H9 (cell line): ENCODE measurements at regions not wholly inside any gene's neighbourhood (a gene's known extent, or its start where the extent isn't known, plus 50 kb on each side); places are given as distances from the start of the nearest gene placed in this dataset.

Experiments
- DNase-seq: peaks from one replicate; pipeline ENCODE4 v3.0.0-alpha.2; 2017
- H2AFZ ChIP-seq: one replicate; pipeline ENCODE4 v1.6.1; 2013; ENCODE audit warnings: mild to moderate bottlenecking, low read length, control low read depth, moderate library complexity
- H2AK5ac ChIP-seq: 2 replicates; pipeline ENCODE4 v1.6.1; 2013; ENCODE audit warnings: low read length, control low read depth, mixed read lengths; ENCODE audit not compliant: insufficient read length
- H2BK120ac ChIP-seq: one replicate; pipeline ENCODE4 v1.6.1; 2013; ENCODE audit warnings: low read depth, mild to moderate bottlenecking, low read length, control low read depth, inconsistent platforms; ENCODE audit not compliant: poor library complexity, severe bottlenecking
- H2BK12ac ChIP-seq: 2 replicates; pipeline ENCODE4 v1.6.1; 2013; ENCODE audit warnings: low read length, control low read depth, mixed read lengths, low read depth; ENCODE audit not compliant: insufficient read length
- H2BK15ac ChIP-seq: 2 replicates; pipeline ENCODE4 v1.6.1; 2013; ENCODE audit warnings: low read depth, low read length, control low read depth
- H2BK20ac ChIP-seq: one replicate; pipeline ENCODE4 v1.6.1; 2013; ENCODE audit warnings: low read depth, mild to moderate bottlenecking, low read length, control low read depth, inconsistent platforms; ENCODE audit not compliant: poor library complexity, severe bottlenecking
- H2BK5ac ChIP-seq: 2 replicates; pipeline ENCODE4 v1.6.1; 2013; ENCODE audit warnings: low read length, control low read depth, mixed read lengths; ENCODE audit not compliant: insufficient read length
- H3K14ac ChIP-seq: 2 replicates; pipeline ENCODE4 v1.6.1; 2013; ENCODE audit warnings: low read length, control low read depth; ENCODE audit not compliant: insufficient read depth
- H3K18ac ChIP-seq: 2 replicates; pipeline ENCODE4 v1.6.1; 2013; ENCODE audit warnings: low read depth, mild to moderate bottlenecking, mixed read lengths, low read length, control low read depth; ENCODE audit not compliant: insufficient read length
- H3K23ac ChIP-seq: 2 replicates; pipeline ENCODE4 v1.6.1; 2013; ENCODE audit warnings: low read length, control low read depth, mixed read lengths, low read depth; ENCODE audit not compliant: insufficient read length
- H3K23me2 ChIP-seq: 2 replicates; pipeline ENCODE4 v1.6.1; 2013; ENCODE audit warnings: low read depth, mild to moderate bottlenecking, mixed read lengths, low read length, control low read depth; ENCODE audit not compliant: insufficient read length, poor library complexity, severe bottlenecking
- H3K27ac ChIP-seq: 2 replicates; pipeline ENCODE4 v1.5.1; 2013; ENCODE audit warnings: low read length, control low read depth, mixed read lengths, low read depth; ENCODE audit not compliant: insufficient read length
- H3K27me3 ChIP-seq: 2 replicates; pipeline ENCODE4 v1.6.1; 2013; ENCODE audit warnings: low read length, control low read depth, inconsistent platforms; ENCODE audit not compliant: insufficient read depth
- H3K4ac ChIP-seq: 2 replicates; pipeline ENCODE4 v1.6.1; 2013; ENCODE audit warnings: low read depth, mild to moderate bottlenecking, control low read depth, inconsistent platforms, low read length, moderate library complexity
- H3K4me1 ChIP-seq: 2 replicates; pipeline ENCODE4 v1.6.1; 2013; ENCODE audit warnings: low read length, control low read depth, inconsistent platforms; ENCODE audit not compliant: insufficient read depth
- H3K4me2 ChIP-seq: 2 replicates; pipeline ENCODE4 v1.6.1; 2013; ENCODE audit warnings: low read length, control low read depth, mixed read lengths; ENCODE audit not compliant: insufficient read length, insufficient read depth
- H3K56ac ChIP-seq: 2 replicates; pipeline ENCODE4 v1.6.1; 2013; ENCODE audit warnings: low read depth, mild to moderate bottlenecking, mixed read lengths, low read length, control low read depth; ENCODE audit not compliant: insufficient read length
- H3K79me1 ChIP-seq: 2 replicates; pipeline ENCODE4 v1.6.1; 2013; ENCODE audit warnings: low read depth, mild to moderate bottlenecking, moderate library complexity, low read length, control low read depth, inconsistent platforms; ENCODE audit not compliant: insufficient read depth, poor library complexity, severe bottlenecking
- H3K79me2 ChIP-seq: 2 replicates; pipeline ENCODE4 v1.6.1; 2013; ENCODE audit warnings: low read length, control low read depth, inconsistent platforms; ENCODE audit not compliant: insufficient read depth
- H3K9ac ChIP-seq: 2 replicates; pipeline ENCODE4 v1.6.1; 2013; ENCODE audit warnings: low read length, control low read depth, mixed read lengths; ENCODE audit not compliant: insufficient read length; ENCODE audit errors: extremely low read depth
- H3K9me3 ChIP-seq: one replicate; pipeline ENCODE4 v1.6.1; 2013; ENCODE audit warnings: low read depth, low read length, inconsistent platforms; ENCODE audit not compliant: control insufficient read depth
- H3T11ph ChIP-seq: one replicate; pipeline ENCODE4 v1.6.1; 2013; ENCODE audit warnings: mild to moderate bottlenecking, low read length, control low read depth, inconsistent platforms
- H4K20me1 ChIP-seq: one replicate; pipeline ENCODE4 v1.6.1; 2013; ENCODE audit not compliant: control insufficient read depth, insufficient read length, insufficient read depth
- H4K5ac ChIP-seq: 2 replicates; pipeline ENCODE4 v1.6.1; 2013; ENCODE audit warnings: low read depth, mild to moderate bottlenecking, mixed read lengths, low read length, control low read depth; ENCODE audit not compliant: insufficient read length
- H4K8ac ChIP-seq: replicated peaks from 2 replicates; pipeline ENCODE4 v1.6.1; 2013; ENCODE audit warnings: low read length, control low read depth, mixed read lengths, low read depth; ENCODE audit not compliant: insufficient read length
- H4K91ac ChIP-seq: 2 replicates; pipeline ENCODE4 v1.6.1; 2013; ENCODE audit warnings: low read depth, mild to moderate bottlenecking, moderate library complexity, mixed read lengths, low read length, control low read depth; ENCODE audit not compliant: insufficient read length
- H3K27ac Mint-ChIP-seq, 3 experiments: 2 replicates in 2 of 3; 3 replicates in 1 of 3; pipeline ENCODE4 v1.8.0; 2020 to 2021; ENCODE audit warnings: mixed read lengths in 3 of 3, mild to moderate bottlenecking in 1 of 3, moderate library complexity in 1 of 3
- H3K27me3 Mint-ChIP-seq: 2 replicates; pipeline ENCODE4 v1.8.0; 2021; ENCODE audit warnings: low read depth, mild to moderate bottlenecking, moderate library complexity, mixed read lengths
- H3K36me3 Mint-ChIP-seq, 3 experiments: 2 replicates in 2 of 3; 3 replicates in 1 of 3; pipeline ENCODE4 v1.8.0; 2020 to 2021; ENCODE audit warnings: low read depth in 3 of 3, mixed read lengths in 3 of 3; ENCODE audit not compliant: insufficient read depth in 1 of 3
- H3K4me1 Mint-ChIP-seq, 2 experiments: 2 replicates each; pipeline ENCODE4 v1.8.0; 2020; ENCODE audit warnings: mixed read lengths in 2 of 2
- H3K4me3 Mint-ChIP-seq, 2 experiments: 2 replicates in 1 of 2; 3 replicates in 1 of 2; pipeline ENCODE4 v1.8.0; 2020 to 2021; ENCODE audit warnings: mild to moderate bottlenecking in 2 of 2, mixed read lengths in 2 of 2, moderate library complexity in 1 of 2
- H3K9me3 Mint-ChIP-seq, 2 experiments: 2 replicates in 1 of 2; 3 replicates in 1 of 2; pipeline ENCODE4 v1.8.0; 2020; ENCODE audit warnings: mild to moderate bottlenecking in 2 of 2, mixed read lengths in 2 of 2, moderate library complexity in 1 of 2
- WGBS: extraction: QIAGEN DNeasy Blood & Tissue Kit; methylation state at CpG from one replicate; pipeline ENCODE4 v1.1.7; 2013; ENCODE audit warnings: missing lambda C conversion rate, low lambda C conversion rate, mixed read lengths; ENCODE audit not compliant: insufficient read length; ENCODE audit errors: extremely low coverage; 5-methylcytosine and 5-hydroxymethylcytosine counted together
- TF ChIP-seq, protein P1 (sequence below): fragments of 200-600 bp; sonication (generic); conservative IDR thresholded peaks from 3 replicates; pipeline ENCODE4 v1.8.0; 2021; ENCODE audit warnings: antibody characterized with exemption, mild to moderate bottlenecking

DNA sequence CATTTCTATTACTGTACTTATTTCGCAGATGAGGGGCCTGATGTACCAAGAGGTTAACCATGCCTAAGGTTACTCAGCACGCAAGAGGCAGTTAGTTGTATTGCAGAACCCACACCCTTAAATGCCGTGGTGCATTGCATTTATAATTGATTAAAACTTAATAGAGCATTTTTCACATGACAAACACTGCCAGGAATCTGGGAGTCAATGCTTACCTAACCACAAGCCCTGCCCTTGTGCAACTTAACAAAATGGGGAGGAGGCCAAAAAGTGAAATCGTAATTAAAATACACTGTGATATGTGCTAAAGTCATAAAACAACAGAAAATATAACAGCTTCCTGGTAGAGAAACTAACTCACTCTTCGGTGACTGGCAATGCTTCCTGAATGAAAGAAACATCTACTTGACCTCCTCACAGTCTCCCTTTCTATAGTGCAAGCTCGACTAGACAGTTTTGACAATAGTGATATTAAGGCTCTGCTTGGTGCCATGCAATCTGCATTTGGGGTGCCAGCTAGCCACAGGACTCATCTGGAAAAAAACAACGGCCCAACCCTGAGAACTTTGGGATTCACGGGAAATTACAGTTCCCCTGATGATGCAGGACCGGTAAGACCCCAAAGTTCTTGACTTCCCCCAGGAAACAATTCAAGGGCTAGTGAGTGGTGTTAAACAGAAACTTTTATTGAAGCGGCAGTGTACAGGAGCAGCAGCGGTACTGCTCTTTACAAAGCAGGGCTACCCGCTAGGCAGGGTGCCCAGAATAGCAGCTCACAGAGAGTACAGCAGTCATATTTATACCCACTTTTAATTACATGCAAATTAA, 612.4 kb downstream of the TNS3 start:
- no peaks in the 10 kb centered on the region for H3K4me1 ChIP-seq
- no peaks in the 10 kb centered on the region for H3K79me1 ChIP-seq
- H3T11ph ChIP-seq: no peak overlapping the region
- no peak overlapping the region for H2AFZ ChIP-seq
- no peak overlapping the region for H3K4ac ChIP-seq
- H4K91ac ChIP-seq: no peak overlapping the region
- no peak overlapping the region for H3K27ac ChIP-seq
- no peak overlapping the region for H4K5ac ChIP-seq
- no peak overlapping the region for H2BK120ac ChIP-seq
- no peaks in the 10 kb centered on the region for H3K27me3 Mint-ChIP-seq
- H2BK12ac ChIP-seq: no peak overlapping the region
- no peaks in the 10 kb centered on the region for H3K23me2 ChIP-seq
- H3K14ac ChIP-seq: no peak overlapping the region
- H3K4me2 ChIP-seq: no peak overlapping the region
- no peak overlapping the region for H3K23ac ChIP-seq
- H2BK5ac ChIP-seq: no peak overlapping the region
- no peak overlapping the region for H3K4me3 Mint-ChIP-seq
- DNase-seq: no peak
- no peak overlapping the region for H2BK15ac ChIP-seq
- H3K9me3 Mint-ChIP-seq: peaks cover 6 to 12% of the 10 kb centered on the region in 2 experiments
- no peaks in the 10 kb centered on the region for H4K20me1 ChIP-seq
- no peaks in the 10 kb centered on the region for H3K9me3 ChIP-seq
- H3K4me1 Mint-ChIP-seq: no peaks in the 10 kb centered on the region
- H3K27ac Mint-ChIP-seq: no peak overlapping the region
- no peak overlapping the region for H3K56ac ChIP-seq
- no peak overlapping the region for H3K9ac ChIP-seq
- no peak overlapping the region for H3K18ac ChIP-seq
- H4K8ac ChIP-seq: no peak overlapping the region
- WGBS: no CpG with 5 or more reads among the region's 12 CpGs
- H3K27me3 ChIP-seq: no peaks in the 10 kb centered on the region
- peaks cover 0 to 10% (median 5%) of the 10 kb centered on the region in 3 experiments; a peak in 4 of 7 replicates for H3K36me3 Mint-ChIP-seq
- no peak overlapping the region for H2AK5ac ChIP-seq
- TF ChIP-seq, protein P1, sequence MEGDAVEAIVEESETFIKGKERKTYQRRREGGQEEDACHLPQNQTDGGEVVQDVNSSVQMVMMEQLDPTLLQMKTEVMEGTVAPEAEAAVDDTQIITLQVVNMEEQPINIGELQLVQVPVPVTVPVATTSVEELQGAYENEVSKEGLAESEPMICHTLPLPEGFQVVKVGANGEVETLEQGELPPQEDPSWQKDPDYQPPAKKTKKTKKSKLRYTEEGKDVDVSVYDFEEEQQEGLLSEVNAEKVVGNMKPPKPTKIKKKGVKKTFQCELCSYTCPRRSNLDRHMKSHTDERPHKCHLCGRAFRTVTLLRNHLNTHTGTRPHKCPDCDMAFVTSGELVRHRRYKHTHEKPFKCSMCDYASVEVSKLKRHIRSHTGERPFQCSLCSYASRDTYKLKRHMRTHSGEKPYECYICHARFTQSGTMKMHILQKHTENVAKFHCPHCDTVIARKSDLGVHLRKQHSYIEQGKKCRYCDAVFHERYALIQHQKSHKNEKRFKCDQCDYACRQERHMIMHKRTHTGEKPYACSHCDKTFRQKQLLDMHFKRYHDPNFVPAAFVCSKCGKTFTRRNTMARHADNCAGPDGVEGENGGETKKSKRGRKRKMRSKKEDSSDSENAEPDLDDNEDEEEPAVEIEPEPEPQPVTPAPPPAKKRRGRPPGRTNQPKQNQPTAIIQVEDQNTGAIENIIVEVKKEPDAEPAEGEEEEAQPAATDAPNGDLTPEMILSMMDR: no peak
- no peak overlapping the region for H2BK20ac ChIP-seq
- no peaks in the 10 kb centered on the region for H3K79me2 ChIP-seq
